Peyer's patch (tissue), 4 donors: ENCODE measurements at regions not wholly inside any gene's neighbourhood (a gene's known extent, or its start where the extent isn't known, plus 50 kb on each side); places are given as distances from the start of the nearest gene placed in this dataset.

Source experiments
- DNase-seq, 3 donors: peaks; one replicate each; pipeline ENCODE4 v3.0.0-alpha.2; 2017 to 2019
- H3K27ac ChIP-seq, 4 donors: fragments of 200-600 bp; sonication (generic); one replicate each; pipeline ENCODE4 v1.5.1; 2016 to 2019
- H3K27me3 ChIP-seq, 2 donors: fragments of 200-600 bp; sonication (generic); one replicate each; pipeline ENCODE4 v1.5.1; 2019
- H3K36me3 ChIP-seq, 3 donors: fragments of 200-600 bp; sonication (generic); one replicate each; pipeline ENCODE4 v1.5.1; 2016 to 2019
- H3K4me1 ChIP-seq, 4 donors: fragments of 200-600 bp; sonication (generic); one replicate each; pipeline ENCODE4 v1.5.1; 2016 to 2019
- H3K4me3 ChIP-seq, 4 donors: fragments of 200-600 bp; sonication (generic); 1 replicate in 3 of 4; 2 replicates in 1 of 4; pipeline ENCODE4 v1.5.1; 2016 to 2019; ENCODE audit warnings: mild to moderate bottlenecking in 1 of 4
- H3K9me3 ChIP-seq, 4 donors: fragments of 200-600 bp; sonication (generic); one replicate each; pipeline ENCODE4 v1.5.1; 2016 to 2019; ENCODE audit warnings: mild to moderate bottlenecking in 1 of 4
- POLR2A ChIP-seq, 2 donors: fragments of 450-650 bp; IDR thresholded peaks; one replicate each; pipeline ENCODE4 v1.5.1; 2017; ENCODE audit warnings: antibody characterized with exemption in 2 of 2, mild to moderate bottlenecking in 2 of 2, moderate library complexity in 2 of 2
- TF ChIP-seq, protein P1 (sequence below), 6 experiments: fragments of 450-650 bp in 4 of 6; fragments of 200-600 bp in 2 of 6; sonication (generic) in 1 of 6; IDR thresholded peaks; one replicate each; pipeline ENCODE4 v1.5.1; 2017 to 2019; ENCODE audit warnings: antibody characterized with exemption in 6 of 6, mild to moderate bottlenecking in 3 of 6, moderate library complexity in 1 of 6

DNA sequence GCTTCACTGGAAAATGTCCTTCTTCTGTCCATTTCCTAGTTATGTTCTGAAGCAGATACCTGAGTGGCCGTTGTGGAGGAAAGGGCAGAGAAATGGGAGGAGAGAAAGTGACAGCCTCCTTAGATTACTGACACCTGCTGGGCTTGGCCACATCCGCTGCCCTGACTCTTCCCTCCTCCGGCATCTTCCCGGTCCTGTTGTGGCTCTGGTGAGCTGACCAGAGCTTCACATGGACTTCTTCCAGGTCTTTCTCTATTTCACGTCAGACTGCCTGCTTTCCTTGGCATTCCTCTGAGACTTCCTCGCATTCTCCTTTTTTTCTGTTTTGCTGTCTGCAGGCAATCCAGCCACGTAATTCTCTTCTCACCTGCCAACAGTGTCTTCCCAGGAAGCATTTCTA lies 138.7 kb upstream of the E2F8 start:
- TF ChIP-seq, protein P1, sequence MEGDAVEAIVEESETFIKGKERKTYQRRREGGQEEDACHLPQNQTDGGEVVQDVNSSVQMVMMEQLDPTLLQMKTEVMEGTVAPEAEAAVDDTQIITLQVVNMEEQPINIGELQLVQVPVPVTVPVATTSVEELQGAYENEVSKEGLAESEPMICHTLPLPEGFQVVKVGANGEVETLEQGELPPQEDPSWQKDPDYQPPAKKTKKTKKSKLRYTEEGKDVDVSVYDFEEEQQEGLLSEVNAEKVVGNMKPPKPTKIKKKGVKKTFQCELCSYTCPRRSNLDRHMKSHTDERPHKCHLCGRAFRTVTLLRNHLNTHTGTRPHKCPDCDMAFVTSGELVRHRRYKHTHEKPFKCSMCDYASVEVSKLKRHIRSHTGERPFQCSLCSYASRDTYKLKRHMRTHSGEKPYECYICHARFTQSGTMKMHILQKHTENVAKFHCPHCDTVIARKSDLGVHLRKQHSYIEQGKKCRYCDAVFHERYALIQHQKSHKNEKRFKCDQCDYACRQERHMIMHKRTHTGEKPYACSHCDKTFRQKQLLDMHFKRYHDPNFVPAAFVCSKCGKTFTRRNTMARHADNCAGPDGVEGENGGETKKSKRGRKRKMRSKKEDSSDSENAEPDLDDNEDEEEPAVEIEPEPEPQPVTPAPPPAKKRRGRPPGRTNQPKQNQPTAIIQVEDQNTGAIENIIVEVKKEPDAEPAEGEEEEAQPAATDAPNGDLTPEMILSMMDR (IDR thresholded peaks at IDR 0.05) = no peak
- TF ChIP-seq POLR2A (IDR thresholded peaks at IDR 0.05) = no peak
- DNase-seq = no peak

GRCh38 chr11:19378814-19379213 lies 138.1 kb upstream of the E2F8 start:
- no peak for DNase-seq
- TF ChIP-seq, protein P1 (IDR thresholded peaks at IDR 0.05) = no peak
- no peak for TF ChIP-seq POLR2A (IDR thresholded peaks at IDR 0.05)
- Histone ChIP-seq H3K9me3 (no peaks in the 10 kb centered on the region), H3K4me1 (no peaks in the 10 kb centered on the region), H3K36me3 (no peaks in the 10 kb centered on the region), H3K4me3 (no peak overlapping the region), H3K27ac (no peak overlapping the region), H3K27me3 (no peaks in the 10 kb centered on the region)

More for the DNA sequence above, 138.7 kb upstream of the E2F8 start:
- Histone ChIP-seq H3K9me3 (no peaks in the 10 kb centered on the region), H3K4me1 (no peaks in the 10 kb centered on the region), H3K27ac (no peak overlapping the region), H3K27me3 (no peaks in the 10 kb centered on the region), H3K36me3 (no peaks in the 10 kb centered on the region), H3K4me3 (no peak overlapping the region)

DNA sequence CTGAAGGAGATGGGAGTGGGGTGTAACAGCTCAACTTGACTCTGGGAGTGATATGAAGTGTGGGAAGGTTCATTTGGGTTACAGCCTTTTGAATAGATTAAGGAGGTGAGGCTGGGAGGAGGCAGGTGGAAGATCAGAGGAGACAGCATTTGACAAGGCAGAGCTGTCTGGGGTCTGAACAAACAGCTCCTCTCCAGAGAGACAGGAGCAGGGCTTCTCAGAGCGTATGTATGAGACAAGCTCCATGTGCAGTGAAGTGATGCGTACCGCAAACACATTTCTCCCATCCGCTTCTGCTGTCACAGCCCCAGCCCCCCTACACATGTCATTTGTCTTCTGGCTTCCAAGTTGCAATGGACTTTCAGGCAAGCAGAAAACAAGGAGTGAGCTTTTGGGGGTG lies 137.1 kb upstream of the E2F8 start:
- Histone ChIP-seq H3K27ac (no peak overlapping the region), H3K9me3 (no peaks in the 10 kb centered on the region), H3K4me3 (no peak overlapping the region), H3K27me3 (no peaks in the 10 kb centered on the region), H3K4me1 (no peaks in the 10 kb centered on the region), H3K36me3 (no peaks in the 10 kb centered on the region)
- TF ChIP-seq POLR2A (IDR thresholded peaks at IDR 0.05) = no peak
- TF ChIP-seq, protein P1 (IDR thresholded peaks at IDR 0.05) = no peak
- no peak for DNase-seq

GRCh38 chr11:19375440-19375839 lies 134.7 kb upstream of the E2F8 start:
- no peaks in the 10 kb centered on the region for H3K36me3 ChIP-seq
- no peak for DNase-seq
- no peaks in the 10 kb centered on the region for H3K9me3 ChIP-seq
- H3K4me1 ChIP-seq = no peaks in the 10 kb centered on the region
- no peak overlapping the region for H3K4me3 ChIP-seq
- H3K27ac ChIP-seq = no peak overlapping the region
- no peak for TF ChIP-seq POLR2A (IDR thresholded peaks at IDR 0.05)
- TF ChIP-seq, protein P1 (IDR thresholded peaks at IDR 0.05) = no peak
- H3K27me3 ChIP-seq = no peaks in the 10 kb centered on the region

DNA sequence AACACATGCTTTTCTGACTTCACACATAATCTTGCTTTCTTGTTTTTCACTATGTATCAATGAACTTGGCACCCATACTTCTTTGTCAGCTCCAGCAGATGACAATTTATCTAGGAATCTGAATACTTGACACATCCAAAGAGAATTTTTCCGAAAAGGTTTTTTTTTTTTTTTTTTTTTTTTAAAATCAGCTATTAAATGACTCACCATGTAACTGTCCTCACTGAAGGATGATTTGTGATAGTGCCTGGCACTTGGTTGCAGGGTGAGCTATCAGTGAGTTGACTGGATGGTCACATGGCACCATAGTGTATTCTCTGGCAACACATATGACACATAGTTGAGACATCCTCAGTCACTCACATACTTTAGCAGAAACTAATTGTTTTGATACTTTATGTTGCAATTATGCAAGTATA lies 133.4 kb upstream of the E2F8 start:
- no peak for DNase-seq

More for the DNA sequence above, 133.4 kb upstream of the E2F8 start:
- Histone ChIP-seq H3K4me1 (no peaks in the 10 kb centered on the region), H3K27me3 (no peaks in the 10 kb centered on the region), H3K9me3 (no peaks in the 10 kb centered on the region), H3K4me3 (no peak overlapping the region), H3K36me3 (no peaks in the 10 kb centered on the region), H3K27ac (no peak overlapping the region)
- TF ChIP-seq, protein P1 (IDR thresholded peaks at IDR 0.05) = no peak
- TF ChIP-seq POLR2A (IDR thresholded peaks at IDR 0.05) = no peak
